A673 (cell line): ENCODE measurements at regions not wholly inside any gene's neighbourhood (a gene's known extent, or its start where the extent isn't known, plus 50 kb on each side); places are given as distances from the start of the nearest gene placed in this dataset.

Source experiments
- EZH2 ChIP-seq: fragments of 200-600 bp; sonication (generic); IDR thresholded peaks from 2 replicates; pipeline ENCODE4 v1.6.1; 2017; ENCODE audit warnings: borderline replicate concordance, low read depth, mild to moderate bottlenecking, mixed read lengths, antibody characterized with exemption, low read length; ENCODE audit not compliant: poor library complexity, severe bottlenecking
- TF ChIP-seq, protein P1 (sequence below): fragments of 300-800, 200-600 bp; sonication (generic); conservative IDR thresholded peaks from 2 replicates; pipeline ENCODE4 v1.5.1; 2017; ENCODE audit warnings: low read depth, mild to moderate bottlenecking, antibody characterized with exemption, low read length, moderate library complexity, mixed read lengths

DNA sequence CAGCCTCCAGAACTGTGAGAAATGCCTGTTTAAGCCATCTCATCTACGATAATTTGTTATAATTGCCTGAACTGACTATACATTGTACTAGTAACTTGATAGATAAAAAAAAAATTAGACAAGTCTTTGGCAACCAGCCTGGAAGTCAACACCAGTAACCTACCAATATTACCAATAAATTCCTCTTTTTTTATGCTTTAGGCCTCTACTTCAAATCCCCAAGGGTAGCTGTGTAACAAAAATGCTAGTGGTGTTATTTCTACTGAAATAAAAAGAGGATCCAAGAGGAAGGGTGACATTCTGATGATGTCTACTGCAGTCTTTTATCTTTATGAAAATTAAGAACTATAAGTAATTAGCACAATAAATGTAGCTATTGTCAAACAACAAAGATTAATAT, 151.7 kb upstream of the SAMSN1 start:
- TF ChIP-seq, protein P1, sequence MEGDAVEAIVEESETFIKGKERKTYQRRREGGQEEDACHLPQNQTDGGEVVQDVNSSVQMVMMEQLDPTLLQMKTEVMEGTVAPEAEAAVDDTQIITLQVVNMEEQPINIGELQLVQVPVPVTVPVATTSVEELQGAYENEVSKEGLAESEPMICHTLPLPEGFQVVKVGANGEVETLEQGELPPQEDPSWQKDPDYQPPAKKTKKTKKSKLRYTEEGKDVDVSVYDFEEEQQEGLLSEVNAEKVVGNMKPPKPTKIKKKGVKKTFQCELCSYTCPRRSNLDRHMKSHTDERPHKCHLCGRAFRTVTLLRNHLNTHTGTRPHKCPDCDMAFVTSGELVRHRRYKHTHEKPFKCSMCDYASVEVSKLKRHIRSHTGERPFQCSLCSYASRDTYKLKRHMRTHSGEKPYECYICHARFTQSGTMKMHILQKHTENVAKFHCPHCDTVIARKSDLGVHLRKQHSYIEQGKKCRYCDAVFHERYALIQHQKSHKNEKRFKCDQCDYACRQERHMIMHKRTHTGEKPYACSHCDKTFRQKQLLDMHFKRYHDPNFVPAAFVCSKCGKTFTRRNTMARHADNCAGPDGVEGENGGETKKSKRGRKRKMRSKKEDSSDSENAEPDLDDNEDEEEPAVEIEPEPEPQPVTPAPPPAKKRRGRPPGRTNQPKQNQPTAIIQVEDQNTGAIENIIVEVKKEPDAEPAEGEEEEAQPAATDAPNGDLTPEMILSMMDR, result no peak
- no peak for TF ChIP-seq EZH2
